GM19324 (cell line): ENCODE measurements at regions not wholly inside any gene's neighbourhood (a gene's known extent, or its start where the extent isn't known, plus 50 kb on each side); places are given as distances from the start of the nearest gene placed in this dataset.
"Not testable (repeated sequence)": the region's sequence is repeated elsewhere in the genome, so short reads cannot be mapped to it uniquely, and the experiment has no call there.

Experiments used
- ATAC-seq: cut with Tn5 transposase; IDR thresholded peaks from one replicate; pipeline ENCODE4 v1.9.1; 2021; ENCODE audit warnings: mild to moderate bottlenecking, moderate library complexity; ENCODE audit not compliant: unreplicated experiment, low FRiP score

- ATAC-seq: no peak
These were observed 68.1 kb upstream of the CEP85L start for GRCh38 chr6:118719351-118720124.

DNA sequence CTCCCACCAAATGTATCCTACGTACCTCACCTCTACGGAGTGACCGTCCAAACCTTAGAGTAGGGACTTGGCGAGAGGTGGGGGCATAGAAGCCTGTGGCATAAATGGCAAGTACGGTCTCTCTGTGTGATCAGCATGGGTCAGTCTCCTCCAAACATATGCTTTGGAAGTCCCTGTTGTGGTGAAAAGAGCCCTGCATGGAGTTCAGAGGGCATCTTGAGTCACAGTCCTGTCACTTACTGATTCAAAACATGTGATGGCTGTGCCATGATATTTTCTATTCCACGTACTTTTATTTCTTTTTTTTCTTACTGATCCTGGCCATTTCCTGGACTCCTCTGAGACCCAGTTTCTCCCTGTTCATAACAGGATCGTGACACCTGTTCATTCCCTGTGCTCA lies 67.5 kb upstream of the CEP85L start:
- ATAC-seq: no peak

GRCh38 chr6:118718297-118718696 lies 66.9 kb upstream of the CEP85L start:
- ATAC-seq: no peak

DNA sequence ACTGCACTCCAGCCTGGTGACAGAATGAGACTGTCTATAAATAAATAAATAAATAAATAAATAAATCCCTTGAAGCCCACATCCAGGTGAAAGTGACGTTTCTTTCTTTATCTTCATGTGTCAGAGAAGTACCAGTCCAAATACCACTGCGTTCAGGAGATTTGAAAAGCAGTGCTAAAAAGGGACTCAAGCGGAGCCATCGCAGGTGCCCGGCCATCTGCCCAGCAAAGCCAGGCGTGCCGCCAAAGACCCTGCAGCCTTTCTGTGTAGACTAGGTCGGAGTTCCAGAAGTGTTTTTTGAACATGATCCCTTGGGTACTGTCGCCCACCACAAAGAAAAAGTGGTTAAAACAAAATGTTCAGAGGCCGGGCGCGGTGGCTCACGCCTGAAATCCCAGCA lies 65.7 kb upstream of the CEP85L start:
- ATAC-seq: no peak

- ATAC-seq: not testable (repeated sequence)
These were observed 64.5 kb upstream of the CEP85L start for GRCh38 chr6:118715907-118716306.

- ATAC-seq: no peak
These were observed 64.0 kb upstream of the CEP85L start for GRCh38 chr6:118715376-118715775.

DNA sequence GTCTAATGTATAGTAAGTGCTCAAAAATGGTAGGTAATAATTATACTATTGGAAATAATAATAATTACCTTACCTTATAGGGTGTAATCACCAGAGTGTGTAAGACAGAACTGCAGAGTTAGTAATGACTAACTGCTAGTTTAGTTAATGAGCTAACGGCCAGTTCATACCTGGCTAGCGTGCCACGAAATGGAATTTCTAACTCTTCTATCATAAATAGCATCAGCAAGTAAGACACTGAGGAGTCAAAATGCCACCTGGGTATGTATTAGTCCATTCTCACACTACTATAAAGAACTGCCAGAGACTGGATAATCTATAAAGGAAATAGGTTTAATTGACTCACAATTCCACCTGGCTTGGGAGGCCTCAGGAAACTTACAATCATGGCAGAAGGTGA lies 63.4 kb upstream of the CEP85L start:
- no peak for ATAC-seq

DNA sequence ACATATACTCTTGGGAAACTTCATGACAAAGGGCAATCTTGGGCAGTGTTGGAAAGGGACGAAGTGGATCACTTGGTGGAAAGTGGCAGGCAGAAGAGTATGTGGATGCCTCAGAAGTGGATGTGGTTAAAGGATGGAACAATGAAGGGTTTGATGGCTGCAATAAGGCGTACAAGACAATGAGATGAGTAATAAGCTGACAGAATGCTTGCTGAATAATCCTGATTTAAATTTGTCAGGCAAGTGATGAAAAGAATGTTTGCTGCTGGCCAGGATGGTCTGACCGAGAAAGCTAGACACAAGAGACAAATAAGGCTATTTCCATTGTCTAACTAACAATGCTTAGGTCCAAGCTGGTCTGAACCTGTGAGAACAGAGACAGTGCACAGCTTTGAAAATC lies 61.6 kb upstream of the CEP85L start:
- no peak for ATAC-seq

GRCh38 chr6:118710616-118711015 lies 59.2 kb upstream of the CEP85L start:
- no peak for ATAC-seq

DNA sequence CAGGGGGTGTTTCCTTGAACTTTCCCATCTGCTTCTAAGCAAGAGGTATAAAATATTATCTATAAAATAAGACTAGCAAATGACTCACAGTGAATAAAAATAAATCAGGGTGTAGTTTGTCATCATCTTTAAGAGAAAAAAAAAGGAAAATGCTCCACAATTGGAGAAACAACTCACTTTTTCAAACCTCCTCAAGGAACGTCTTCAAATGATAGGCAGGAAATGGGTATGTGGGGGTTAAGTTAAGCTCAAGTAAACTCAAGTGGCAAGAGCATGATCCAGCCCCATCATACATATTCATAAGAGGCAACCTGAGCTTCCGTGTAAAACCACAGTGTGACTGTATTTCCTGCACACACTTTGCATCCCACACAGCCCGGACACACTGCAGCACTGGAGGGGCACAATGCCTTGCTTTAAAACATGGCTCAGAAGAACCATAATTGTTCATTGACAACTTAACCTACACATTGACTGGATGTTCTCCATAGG lies 58.5 kb upstream of the CEP85L start:
- peak; percentile 93 for ATAC-seq

DNA sequence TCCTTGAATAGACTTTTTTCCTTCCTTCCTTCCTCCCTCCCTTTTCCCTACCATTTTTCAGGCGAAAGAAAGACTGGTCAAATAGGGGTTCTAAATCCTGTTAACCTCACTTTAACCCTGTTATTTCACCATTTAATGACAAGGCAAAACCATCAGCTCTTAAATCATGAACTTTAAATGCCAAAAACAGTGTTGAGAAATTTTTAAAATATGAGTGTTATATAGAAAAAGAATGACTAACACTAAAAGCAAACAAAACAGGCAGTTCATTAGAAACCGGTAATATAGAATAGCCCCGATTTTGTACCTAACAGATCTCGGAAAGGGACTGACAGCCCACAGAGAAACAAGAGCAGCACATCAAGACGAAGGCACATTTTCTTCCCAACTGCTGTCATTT lies 57.4 kb upstream of the CEP85L start:
- no peak for ATAC-seq

DNA sequence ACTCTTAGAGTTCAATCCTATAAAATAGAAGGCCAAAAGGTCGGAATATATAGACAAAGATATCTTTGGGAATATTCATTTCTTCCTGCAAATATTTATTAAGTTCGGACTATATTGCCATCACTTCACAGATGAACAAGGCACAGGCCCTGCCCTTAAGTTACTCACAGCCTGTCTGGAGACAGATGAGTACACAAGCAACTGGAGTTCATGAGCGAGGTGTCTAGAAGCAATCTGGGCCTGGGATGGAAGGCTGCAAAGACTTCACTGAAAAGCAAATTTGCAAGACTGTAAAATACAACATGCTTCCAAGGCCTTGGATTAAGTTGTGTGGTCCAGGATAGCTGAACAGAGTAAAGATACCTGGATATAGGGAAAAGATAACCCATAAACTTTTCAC lies 56.7 kb upstream of the CEP85L start:
- no peak for ATAC-seq

DNA sequence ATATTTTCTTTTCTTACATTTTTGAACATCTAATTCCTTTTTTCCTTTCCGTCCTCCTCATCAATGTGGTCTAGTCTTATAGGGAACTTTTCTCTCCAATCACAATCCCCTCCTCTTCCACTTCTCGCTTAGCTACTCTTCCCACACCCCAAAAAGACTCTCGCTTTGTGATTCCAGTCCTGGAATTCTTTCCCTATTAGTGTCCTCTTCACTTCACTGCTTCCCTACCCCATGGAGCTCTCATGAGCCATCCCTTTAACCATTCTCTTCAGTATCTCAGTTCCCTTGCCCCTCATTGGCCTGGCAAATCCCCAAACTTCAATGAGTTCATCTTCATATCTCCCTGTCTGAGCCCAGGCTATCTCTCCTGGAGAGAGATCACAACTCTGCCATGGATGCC lies 55.3 kb upstream of the CEP85L start:
- no peak for ATAC-seq

DNA sequence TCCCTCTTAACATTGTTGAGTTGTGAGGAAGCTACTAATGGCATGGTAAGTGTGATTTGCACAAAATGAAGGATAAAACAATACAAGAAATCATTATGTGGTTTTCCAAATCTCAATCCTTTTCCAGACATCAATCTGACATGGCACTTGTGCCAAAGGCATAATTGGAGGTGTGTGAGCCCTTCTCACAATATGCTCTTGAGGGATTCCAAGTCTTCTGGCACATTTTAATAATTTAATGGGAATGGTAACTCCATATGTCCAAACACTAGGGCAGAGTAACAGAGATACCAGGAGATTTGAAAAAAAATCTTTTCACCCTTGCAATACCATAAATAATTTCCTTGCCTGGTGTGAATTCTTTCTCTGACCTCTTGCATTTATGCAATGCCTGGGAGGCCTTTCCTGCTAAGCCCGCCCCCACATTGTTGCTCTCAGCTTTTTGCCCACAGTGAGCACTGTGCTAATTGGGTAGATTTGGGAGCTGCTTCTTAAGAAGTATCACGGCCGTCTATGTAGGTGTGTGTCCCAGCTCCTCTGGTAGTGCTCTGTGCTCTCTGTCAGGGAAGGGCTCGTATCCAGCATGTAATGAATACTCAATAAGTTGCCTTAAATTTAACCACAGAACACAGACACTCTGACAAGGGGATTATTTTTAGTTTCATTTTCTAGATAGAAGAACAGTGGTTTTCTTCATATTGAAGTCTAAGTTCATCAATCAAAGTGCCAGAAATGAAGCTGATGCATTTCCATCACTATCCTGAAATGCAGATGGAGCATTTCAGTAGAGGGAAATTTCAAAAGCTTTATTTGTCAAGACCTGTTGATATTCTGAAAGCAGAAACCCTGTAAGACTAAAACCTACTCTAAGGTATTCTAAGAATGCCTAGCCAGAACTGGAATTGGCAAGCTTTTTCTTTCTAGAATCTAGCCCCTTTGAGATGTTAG lies 54.4 kb upstream of the CEP85L start:
- peak; percentile 33 for ATAC-seq

GRCh38 chr6:118704915-118705314 lies 53.5 kb upstream of the CEP85L start:
- ATAC-seq: no peak

- ATAC-seq: not testable (repeated sequence)
These were observed 49.9 kb upstream of the CEP85L start for GRCh38 chr6:118701260-118701659.
